SU-DHL-6 (cell line): ENCODE measurements at regions not wholly inside any gene's neighbourhood (a gene's known extent, or its start where the extent isn't known, plus 50 kb on each side); places are given as distances from the start of the nearest gene placed in this dataset.

Experiments
- H2AFZ ChIP-seq: fragments of 200-600 bp; sonication (generic); 2 replicates; pipeline ENCODE4 v1.6.1; 2014; ENCODE audit warnings: low read depth, mild to moderate bottlenecking, moderate library complexity, mixed read lengths, antibody characterized with exemption, low read length; ENCODE audit not compliant: severe bottlenecking
- H3F3A ChIP-seq: fragments of 200-600 bp; shearing (Covaris generic); 2 replicates; pipeline ENCODE4 v1.6.0; 2016; ENCODE audit warnings: antibody characterized with exemption, mild to moderate bottlenecking; ENCODE audit not compliant: insufficient read depth
- H3K27ac ChIP-seq: fragments of 200-600 bp; sonication (generic); 2 replicates; pipeline ENCODE4 v1.5.1; 2016; ENCODE audit warnings: low read depth, mild to moderate bottlenecking, low read length, moderate library complexity, mixed read lengths
- H3K27me3 ChIP-seq: fragments of 200-600 bp; sonication (generic), shearing (Covaris generic); 2 replicates; pipeline ENCODE4 v1.6.0; 2014; ENCODE audit warnings: mild to moderate bottlenecking, low read length
- H3K36me3 ChIP-seq: fragments of 200-600 bp; sonication (generic); 2 replicates; pipeline ENCODE4 v1.6.1; 2014; ENCODE audit warnings: mild to moderate bottlenecking, low read length, mixed read lengths
- H3K4me2 ChIP-seq: fragments of 300-600, 200-600 bp; shearing (Covaris generic), sonication (generic); 2 replicates; pipeline ENCODE4 v1.6.0; 2014; ENCODE audit warnings: low read length, low read depth, mild to moderate bottlenecking; ENCODE audit not compliant: poor library complexity, severe bottlenecking
- H3K4me3 ChIP-seq: fragments of 200-600 bp; sonication (generic); 2 replicates; pipeline ENCODE4 v1.5.1; 2014; ENCODE audit warnings: antibody characterized with exemption, low read length, mild to moderate bottlenecking, mixed read lengths; ENCODE audit not compliant: insufficient read depth, poor library complexity, severe bottlenecking
- H3K79me2 ChIP-seq: fragments of 200-600 bp; sonication (generic); 2 replicates; pipeline ENCODE4 v1.6.1; 2014; ENCODE audit warnings: mild to moderate bottlenecking, low read length, moderate library complexity; ENCODE audit not compliant: insufficient read depth
- H3K9ac ChIP-seq: fragments of 200-600 bp; sonication (generic); 2 replicates; pipeline ENCODE4 v1.7.0; 2014; ENCODE audit warnings: mild to moderate bottlenecking, low read length
- H3K9me2 ChIP-seq: fragments of 200-600 bp; sonication (generic); replicated peaks from 2 replicates; pipeline ENCODE4 v1.6.1; 2014; ENCODE audit warnings: low read length; ENCODE audit not compliant: insufficient read depth
- H3K9me3 ChIP-seq: fragments of 200-600 bp; sonication (generic); 2 replicates; pipeline ENCODE4 v1.6.1; 2014; ENCODE audit warnings: low read length, mixed read lengths; ENCODE audit not compliant: insufficient read depth
- H4K20me1 ChIP-seq: fragments of 200-600 bp; sonication (generic); 2 replicates; pipeline ENCODE4 v1.6.1; 2014; ENCODE audit warnings: low read depth, mild to moderate bottlenecking, antibody characterized with exemption, low read length, moderate library complexity, mixed read lengths
- CTCF ChIP-seq: fragments of 200-600 bp; sonication (generic); IDR thresholded peaks from one replicate; pipeline ENCODE4 v1.5.1; 2017; ENCODE audit warnings: antibody characterized with exemption, mild to moderate bottlenecking, low read length, moderate library complexity; ENCODE audit not compliant: insufficient read depth, poor library complexity, severe bottlenecking
- EZH2phosphoT487 ChIP-seq: fragments of 200-600 bp; sonication (generic), shearing (Covaris generic); conservative IDR thresholded peaks from 2 replicates; pipeline ENCODE4 v1.6.1; 2018; ENCODE audit warnings: mild to moderate bottlenecking, antibody characterized with exemption, low read length, moderate library complexity, mixed read lengths

GRCh38 chr4:123257591-123257990, 139.0 kb upstream of the SPRY1 start:
- Histone ChIP-seq H3K4me2 (no peak overlapping the region), H3K9ac (no peak overlapping the region), H3K9me2 (no peaks in the 10 kb centered on the region), H3K27ac (no peak overlapping the region), H3F3A (no peaks in the 10 kb centered on the region), H3K36me3 (no peaks in the 10 kb centered on the region), H3K9me3 (no peaks in the 10 kb centered on the region), H3K4me3 (no peak overlapping the region), H3K27me3 (no peaks in the 10 kb centered on the region), H3K79me2 (no peaks in the 10 kb centered on the region), H2AFZ (no peak overlapping the region), H4K20me1 (no peaks in the 10 kb centered on the region)
- TF ChIP-seq EZH2phosphoT487 (no peak), CTCF (no peak)

- no peaks in the 10 kb centered on the region for H3K9me2 ChIP-seq
- no peak overlapping the region for H3K9ac ChIP-seq
- no peak overlapping the region for H2AFZ ChIP-seq
Measured at GRCh38 chr4:123259676-123260646, 136.6 kb upstream of the SPRY1 start.

GRCh38 chr4:123260653-123261052, 135.9 kb upstream of the SPRY1 start:
- Histone ChIP-seq H3K27me3 (no peaks in the 10 kb centered on the region), H3K27ac (no peak overlapping the region), H3K4me2 (no peak overlapping the region)

More at GRCh38 chr4:123259676-123260646, 136.6 kb upstream of the SPRY1 start:
- no peaks in the 10 kb centered on the region for H3K36me3 ChIP-seq
- H3K4me2 ChIP-seq, result no peak overlapping the region
- H3K27me3 ChIP-seq, result no peaks in the 10 kb centered on the region
- no peaks in the 10 kb centered on the region for H4K20me1 ChIP-seq
- no peaks in the 10 kb centered on the region for H3K79me2 ChIP-seq
- no peaks in the 10 kb centered on the region for H3K9me3 ChIP-seq
- no peak overlapping the region for H3K27ac ChIP-seq
- TF ChIP-seq CTCF (no peak), EZH2phosphoT487 (no peak)
- no peak overlapping the region for H3K4me3 ChIP-seq
- H3F3A ChIP-seq, result no peaks in the 10 kb centered on the region

More at GRCh38 chr4:123260653-123261052, 135.9 kb upstream of the SPRY1 start:
- Histone ChIP-seq H2AFZ (no peak overlapping the region), H3K9me3 (no peaks in the 10 kb centered on the region), H3K9me2 (no peaks in the 10 kb centered on the region), H4K20me1 (no peaks in the 10 kb centered on the region), H3K79me2 (no peaks in the 10 kb centered on the region), H3K4me3 (no peak overlapping the region), H3F3A (no peaks in the 10 kb centered on the region), H3K9ac (no peak overlapping the region), H3K36me3 (no peaks in the 10 kb centered on the region)
- no peak for TF ChIP-seq CTCF
- TF ChIP-seq EZH2phosphoT487, result no peak
